GM18861 (cell line): ENCODE measurements at regions not wholly inside any gene's neighbourhood (a gene's known extent, or its start where the extent isn't known, plus 50 kb on each side); places are given as distances from the start of the nearest gene placed in this dataset.
"Not testable (repeated sequence)": the region's sequence is repeated elsewhere in the genome, so short reads cannot be mapped to it uniquely, and the experiment has no call there.

Experiments
- ATAC-seq: cut with Tn5 transposase; IDR thresholded peaks from one replicate; pipeline ENCODE4 v1.9.1; 2021; ENCODE audit not compliant: unreplicated experiment

DNA sequence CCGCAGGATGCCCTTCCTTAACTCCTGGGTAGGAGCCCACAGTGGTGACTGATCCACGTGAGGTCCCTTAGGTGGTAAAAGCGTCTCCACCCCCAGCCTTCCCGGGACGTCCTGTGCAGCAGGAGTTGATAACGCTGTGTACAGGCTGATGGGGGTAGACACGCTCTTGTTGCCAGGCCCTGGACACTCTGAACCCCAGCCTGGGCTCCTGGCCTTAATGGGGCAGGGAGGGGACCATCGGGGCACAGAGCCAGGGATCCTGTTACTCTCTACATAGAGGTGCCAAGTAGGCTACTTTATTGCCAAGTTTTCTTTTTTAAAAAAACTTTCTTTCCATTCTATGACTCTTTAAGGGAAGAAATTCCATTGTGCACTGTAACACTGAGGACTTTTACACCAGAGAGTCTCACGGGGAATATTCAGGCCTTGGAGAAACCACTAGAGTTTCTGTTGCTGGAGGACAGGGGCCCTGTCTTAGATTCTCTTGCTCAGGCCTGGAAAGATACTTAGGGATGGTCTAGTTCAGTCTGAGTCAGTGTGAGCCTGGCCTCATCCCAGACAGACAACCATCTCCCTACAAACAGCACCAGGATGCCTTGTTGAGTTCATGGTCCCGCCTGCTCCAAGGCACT, 104.3 kb upstream of the RNU6-1 start:
- ATAC-seq: no peak

DNA sequence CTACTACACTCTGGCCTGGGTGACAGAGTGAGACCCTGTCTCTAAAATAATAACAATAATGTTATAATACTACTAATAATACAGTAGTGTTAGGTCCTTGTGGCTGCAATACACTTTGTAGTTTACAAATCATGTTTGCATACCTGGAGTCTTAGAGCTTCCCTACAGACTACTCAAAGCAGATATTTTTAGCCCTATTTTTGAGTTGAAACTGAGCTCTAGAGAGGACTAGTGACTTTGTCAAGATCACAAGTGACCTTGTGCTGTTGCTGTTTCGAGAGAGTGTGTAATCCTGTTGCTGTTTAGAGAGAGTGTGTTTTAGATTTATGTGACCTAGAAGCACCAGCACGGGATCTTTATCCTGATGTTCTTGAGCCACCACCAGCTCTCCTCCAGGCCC, 105.3 kb upstream of the RNU6-1 start:
- no peak for ATAC-seq

DNA sequence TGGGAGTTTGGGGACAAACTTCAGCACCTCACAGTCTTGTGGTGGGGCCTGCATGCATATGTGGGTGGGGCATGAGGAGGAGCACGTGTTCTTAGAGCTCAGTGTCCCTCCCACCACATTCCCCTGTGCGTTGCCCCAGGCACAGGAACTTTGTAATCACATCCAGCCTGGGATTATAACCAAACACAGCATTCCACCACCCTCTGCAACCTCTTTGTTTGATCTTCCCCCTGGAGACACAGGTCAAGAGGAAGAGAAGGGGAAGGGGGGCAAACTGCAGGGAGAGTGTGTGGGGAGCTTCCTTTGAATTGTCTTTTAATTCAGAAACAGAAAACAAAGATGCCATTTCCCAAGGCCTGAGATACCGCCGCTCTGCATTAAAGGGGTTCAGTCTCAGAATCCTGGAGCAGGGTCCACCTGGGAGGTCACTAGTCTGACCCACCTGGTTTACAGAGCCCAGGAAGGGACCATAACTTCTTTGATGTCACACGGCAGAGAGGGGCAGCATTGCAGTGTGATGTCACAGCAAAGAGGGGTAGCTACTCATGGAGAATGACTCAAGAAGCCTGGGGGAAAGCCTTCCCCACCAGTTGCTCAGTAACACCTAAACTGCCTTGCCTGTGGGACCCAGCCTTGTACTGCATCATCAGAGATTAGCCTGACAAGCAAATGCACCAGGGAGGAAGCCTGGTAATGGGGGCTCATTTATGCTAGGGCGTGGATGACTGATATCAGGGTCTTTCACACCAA, 106.3 kb upstream of the RNU6-1 start:
- no peak for ATAC-seq

DNA sequence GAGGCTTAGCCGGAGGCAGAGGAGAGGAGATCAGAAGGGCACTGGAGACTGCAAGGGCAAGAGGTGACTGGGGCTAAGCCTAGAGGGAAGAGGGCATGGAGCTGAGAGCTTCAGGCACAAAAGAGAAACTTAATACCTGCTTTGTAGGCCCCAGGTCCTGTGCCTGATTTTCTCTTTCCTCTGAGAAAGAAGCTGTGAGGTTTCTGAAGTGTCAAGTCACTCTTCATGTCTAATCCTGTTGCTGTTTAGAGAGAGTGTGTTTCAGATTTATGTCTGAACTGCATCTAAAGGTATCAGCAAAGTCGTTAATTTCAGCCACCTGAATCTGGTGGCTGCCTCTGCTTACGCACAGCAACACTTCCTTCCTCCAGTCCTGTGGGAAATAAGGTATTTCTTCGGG, 106.9 kb upstream of the RNU6-1 start:
- ATAC-seq: no peak

DNA sequence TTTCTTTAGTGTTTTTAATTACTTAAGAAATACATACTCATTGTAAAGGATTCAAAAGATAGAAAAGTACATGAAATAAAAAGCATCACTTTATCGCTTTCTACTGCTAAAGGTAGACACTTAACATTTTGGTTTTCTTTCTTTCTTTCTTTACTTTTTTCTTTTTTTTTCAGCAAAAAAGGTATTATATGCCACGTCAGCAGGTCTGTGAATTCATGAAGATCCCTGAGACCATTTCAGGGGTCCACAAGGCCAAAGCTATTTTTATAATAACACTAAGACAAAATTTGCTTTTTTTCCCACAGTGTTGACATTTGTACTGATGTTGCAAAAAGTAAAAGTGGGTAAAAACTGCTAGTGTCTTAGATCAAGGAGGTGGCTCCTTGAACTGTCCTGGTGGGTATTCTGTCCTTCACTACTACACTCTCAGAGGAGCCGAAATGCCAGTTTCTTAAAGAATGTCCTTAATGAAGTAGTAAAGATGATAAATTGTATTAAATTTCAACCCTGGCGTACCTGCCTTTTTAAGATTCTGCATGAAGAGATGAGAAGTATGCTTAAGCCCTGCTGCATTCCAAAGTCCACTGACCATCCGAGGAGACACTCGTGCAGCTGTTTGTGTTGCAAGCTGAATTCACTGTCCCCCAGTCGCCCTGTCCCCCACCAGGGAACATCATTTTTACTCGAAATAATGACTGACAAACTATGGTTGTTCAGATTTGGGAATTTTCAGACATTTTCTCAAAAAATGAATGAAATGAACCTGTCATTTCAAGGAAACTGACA, 106.7 kb upstream of the PIAS1 start:
- no peak for ATAC-seq

DNA sequence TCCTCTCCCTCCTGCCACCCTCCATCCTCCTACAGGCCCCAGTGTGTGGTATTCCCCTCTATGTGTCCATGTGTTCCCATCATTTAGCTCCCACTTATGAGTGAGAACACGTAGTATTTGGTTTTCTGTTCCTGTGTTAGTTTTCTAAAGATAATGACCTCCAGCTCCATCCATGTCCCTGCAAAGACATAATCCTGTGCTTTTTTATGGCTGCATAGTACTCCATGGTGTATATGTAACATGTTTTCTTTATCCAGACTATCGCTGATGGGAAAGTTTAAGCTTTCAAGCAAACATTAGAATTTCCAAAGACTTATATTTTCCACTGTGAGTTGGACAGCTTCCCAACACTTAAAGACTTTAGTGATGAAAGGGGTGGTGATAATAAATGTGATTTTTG, 105.9 kb upstream of the PIAS1 start:
- no peak for ATAC-seq

DNA sequence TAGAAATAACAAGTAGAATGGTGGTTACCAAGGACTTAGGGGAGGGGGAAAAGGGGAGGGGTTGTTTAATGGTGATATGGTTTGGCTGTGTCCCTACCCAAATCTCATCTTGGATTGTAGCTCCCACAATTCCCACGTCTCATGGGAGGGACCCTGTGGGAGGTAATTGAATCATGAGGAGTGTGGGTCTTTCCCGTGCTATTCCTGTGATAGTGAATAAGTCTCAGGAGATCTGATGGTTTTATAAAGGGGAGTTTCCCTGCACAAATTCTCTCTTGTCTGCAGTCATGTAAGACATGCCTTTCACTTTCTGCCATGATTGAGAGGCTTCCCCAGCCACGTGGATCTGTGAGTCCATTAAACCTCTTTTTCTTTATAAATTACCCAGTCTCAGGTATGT, 102.9 kb upstream of the PIAS1 start:
- ATAC-seq: not testable (repeated sequence)

DNA sequence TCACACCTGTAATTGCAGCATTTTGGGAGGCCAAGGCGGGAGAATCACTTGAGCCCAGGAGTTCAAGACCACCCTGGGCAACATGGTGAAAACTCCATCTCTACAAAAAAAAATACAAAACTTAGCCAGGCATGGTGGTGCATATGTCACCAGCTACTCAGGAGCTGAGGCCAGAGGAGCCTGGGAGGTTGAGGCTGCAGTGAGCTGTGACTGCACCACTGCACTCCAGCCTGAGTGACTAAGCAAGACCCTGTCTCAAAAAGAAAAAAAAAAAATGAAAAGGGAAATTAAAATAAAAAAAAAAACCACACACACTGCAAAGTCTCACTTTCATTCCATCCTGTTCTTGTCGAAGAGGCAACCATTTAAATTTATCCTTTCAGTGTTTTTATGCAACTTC, 100.8 kb upstream of the PIAS1 start:
- no peak for ATAC-seq

DNA sequence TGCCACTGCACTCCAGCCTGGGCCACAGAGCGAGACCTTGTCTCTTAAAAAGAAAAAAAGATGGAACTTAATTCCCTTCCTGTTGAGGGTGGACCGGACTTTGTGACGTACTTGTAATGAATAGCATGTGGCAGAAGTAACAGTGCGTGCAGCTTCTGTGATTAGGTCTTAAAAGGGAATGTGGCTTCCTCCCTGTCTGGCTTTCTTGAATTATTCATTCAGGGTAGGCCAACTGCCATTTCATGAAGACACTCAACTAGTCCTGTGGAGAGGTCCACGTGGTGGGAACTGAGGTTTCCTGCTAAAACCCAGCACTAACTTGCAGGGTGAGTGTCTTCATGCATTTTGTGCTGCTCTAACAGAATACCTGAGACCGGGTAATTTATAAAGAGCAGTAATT, 98.9 kb upstream of the PIAS1 start:
- no peak for ATAC-seq

DNA sequence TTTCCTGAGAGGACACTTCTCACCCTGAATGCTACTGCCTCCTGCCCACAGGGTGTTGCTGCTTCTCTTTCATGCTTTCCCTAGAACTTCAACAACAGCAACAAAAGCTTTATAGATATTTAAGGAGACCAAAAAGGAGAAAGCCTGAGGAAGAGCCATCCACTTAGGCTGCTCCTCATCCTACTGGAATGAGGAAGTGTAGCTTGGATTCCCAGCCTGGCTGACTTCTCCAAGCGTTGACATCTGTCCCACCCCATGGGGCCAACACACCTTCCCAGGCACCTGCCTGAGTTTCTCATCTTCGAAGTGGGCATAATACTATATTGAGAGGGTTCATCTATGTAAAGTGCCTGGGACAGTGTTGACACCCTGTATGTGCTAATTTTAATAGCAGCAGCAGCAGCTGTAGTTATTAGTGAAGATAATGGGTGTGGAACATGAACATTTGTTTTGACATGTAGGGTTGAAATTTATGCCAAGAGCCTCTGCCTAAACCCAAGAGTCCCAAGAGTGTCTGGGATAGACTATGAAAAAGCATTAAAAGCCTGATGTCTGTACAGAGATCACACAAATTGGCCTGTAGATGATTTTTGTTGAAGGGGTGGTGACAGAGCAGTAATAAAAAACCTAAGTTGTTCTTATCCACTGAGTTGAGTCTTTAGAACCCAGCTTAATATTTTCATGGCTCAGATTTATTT, 96.5 kb upstream of the PIAS1 start:
- ATAC-seq: no peak

DNA sequence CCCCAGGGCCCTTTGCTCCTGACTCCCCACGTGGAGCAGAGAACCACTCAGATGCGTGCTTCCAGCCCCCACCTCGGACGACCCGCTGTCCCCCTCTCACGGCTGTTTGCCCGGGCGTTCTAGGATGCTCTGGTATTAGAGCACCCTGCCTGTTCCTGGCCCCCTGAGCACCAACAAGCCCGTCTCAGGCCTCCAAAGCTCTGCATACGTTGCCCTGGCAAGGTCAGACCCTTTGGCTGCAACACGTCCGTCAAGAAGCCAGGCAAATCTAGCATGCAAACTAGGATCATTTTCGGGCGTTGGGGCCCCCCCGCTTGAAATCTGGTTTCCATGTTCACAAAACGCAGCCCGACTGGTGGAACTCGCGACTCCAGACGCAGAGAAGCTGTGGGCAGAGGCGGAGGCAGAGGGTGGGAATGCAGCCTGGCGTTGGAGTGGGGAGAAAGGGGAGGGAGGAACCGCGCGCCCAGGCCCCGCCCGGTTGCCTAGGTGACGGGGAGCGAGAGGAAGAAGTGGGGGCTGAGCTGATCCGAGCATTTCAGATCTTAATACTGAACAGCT, 86.2 kb upstream of the PIAS1 start:
- ATAC-seq: no peak

DNA sequence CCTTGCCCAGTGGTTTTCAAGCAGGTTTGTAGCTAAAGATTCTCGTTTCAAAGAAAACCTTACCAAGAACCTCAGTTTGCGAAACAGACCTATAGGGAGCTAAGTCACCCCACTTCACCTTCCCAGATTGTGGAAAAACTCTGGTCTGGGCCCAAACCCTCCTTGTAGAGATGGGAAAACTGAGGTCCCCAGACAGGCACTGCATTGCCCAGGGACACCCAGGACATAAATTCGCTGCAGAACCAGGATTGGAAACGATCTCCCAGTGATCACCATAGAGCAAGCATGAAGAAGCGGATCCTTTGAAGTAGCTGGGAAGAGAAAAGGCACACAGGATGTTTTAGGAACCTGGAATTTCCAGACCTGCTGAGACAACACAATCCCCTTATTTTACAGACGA, 85.6 kb upstream of the PIAS1 start:
- no peak for ATAC-seq

DNA sequence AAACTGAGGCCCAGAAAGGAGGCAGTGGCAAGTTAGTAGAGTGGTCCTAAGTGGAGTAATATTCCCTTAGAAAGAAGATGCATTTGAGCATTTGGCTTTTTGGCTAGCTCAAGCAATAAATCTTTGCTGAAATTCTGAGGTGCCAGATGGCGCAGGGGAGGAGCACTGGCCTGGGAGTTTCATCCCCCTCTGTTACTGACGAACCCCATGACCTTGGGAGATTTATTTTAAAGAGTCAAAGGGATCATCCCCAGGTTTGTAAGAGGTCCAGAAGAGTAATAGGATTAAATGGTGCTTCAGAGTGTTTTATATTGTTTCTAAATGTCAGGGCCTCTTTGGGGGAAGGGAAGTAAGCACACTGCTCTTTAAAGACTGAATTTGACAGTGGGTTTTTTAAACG, 85.1 kb upstream of the PIAS1 start:
- no peak for ATAC-seq

DNA sequence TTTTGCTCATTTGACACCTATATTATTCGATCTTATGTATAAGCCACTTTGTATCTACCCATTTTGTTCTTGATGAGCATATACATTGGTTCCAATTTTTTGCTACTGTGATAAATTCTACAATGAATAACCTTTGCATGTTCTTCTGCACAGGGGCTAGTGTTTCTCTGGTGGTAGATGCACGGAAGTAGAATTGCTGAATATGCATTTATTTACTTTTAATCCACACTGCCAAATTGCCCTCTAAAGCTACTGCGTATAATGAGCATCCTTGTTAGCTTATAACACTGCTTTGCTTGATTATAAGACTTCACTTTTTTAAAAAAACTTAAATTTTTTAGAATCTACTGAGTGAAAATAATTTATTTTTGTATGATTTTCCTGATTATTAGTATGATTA, 84.2 kb upstream of the PIAS1 start:
- no peak for ATAC-seq

DNA sequence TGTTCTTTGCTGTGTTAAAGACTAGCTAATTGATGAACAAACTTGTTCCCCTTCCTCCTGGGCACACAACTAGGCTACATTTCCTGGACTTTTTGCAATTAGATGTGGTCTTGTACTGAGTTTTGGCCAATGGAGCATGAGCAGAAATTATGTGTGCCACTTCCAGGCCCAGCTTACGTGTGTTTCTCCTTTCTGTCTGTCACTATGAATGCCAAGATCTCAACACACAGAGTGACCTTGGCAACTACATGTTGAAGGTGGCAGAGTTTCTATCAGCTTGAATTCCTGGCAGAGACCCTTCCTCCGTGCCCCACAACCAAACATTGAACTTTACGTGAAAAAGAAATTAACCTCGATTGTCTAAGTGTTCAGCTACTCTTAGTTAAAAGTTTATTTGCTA, 81.7 kb upstream of the PIAS1 start:
- ATAC-seq: no peak

DNA sequence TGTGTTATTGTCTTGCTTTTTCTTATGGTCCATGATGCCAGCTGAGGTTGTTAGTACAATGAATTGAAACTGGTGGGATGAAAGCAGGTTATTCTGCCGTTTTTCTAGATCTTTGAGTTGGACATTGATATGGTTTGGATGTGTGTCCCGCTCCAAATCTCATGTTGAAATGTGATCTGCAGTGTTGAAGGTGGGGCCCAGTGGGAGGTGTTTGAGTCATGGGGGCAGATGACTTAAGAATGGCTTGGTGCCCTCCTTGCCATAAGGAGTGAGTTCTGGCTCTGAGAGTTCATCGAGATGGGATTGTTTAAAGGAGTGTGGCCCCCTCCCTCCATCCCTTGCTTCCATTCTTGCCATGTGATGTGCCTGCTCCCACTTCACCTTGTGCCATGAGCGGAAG, 80.3 kb upstream of the PIAS1 start:
- ATAC-seq: no peak

DNA sequence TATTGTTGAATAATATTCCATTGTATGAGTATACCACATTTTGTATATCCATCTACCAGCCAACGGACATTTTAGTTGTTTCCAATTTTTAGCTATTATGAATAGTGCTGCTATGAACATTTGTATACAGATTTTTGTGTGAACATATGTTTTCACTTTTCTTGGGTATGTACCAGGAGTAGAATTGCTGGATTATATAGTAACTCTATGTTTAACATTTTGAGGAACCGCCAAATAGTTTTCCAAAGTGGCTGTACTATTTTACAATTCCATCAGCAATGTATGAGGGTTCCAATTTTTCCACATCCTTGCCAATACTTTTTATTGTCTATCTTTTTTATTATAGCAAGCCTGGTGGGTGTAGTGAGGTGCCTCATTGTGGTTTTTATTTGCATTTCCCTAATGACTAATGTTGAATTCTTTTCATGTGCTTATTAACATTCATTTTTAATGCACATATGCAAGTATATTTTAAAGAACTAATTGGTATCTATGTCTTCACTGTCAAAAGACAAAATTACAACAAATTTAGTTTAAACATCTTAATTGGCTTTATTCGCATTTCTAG, 77.5 kb upstream of the PIAS1 start:
- ATAC-seq: no peak

DNA sequence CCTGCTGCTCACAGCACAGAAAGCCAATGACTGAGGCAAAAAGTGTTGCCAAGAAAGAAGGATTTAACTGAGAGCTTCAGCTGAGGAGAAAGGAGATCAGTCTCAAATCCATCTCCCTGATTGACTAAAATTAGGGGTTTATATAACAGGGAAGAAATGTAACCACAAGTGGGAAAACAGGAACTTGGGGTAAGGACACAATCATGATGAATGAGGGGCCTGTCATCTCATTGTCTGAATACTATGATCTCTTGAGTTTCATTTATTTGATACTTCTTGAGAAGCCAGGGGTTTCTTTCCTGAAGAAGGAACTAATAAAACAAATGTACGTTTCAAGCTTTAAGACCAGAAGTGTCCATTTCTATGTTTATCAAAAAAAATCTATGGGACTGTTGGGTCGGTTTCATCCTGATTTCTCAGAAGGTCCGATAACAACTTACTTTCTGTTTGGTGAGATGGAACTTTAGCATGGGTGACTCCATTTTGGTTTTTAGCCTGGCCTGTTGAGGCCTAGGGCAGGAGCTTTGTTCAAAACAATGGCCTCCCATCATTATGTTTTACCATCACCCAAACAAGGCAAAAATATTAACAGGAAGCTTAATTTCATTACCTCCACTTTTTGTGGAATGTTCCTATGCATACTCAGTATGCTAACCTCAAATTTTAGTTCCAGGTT, 76.6 kb upstream of the PIAS1 start:
- ATAC-seq: no peak

DNA sequence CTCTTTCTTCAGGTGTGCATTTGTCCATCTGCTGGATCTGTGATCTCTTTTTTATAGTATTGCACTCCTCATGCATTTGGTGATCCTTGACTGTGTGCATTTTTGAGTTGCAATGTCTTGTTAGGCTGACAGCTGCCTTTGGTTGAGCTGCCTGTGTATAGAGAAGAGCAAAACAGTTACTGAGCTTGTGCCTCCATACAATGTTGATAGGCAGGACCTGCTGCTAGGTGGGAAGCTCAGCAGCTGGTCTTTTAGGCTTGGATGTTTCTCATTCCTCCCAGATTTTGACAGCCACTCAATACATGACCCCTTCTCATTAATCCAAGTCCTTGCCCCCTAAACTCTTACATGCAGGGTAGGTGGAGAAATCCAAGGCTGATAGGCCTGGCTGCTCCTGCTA, 74.8 kb upstream of the PIAS1 start:
- ATAC-seq: no peak

DNA sequence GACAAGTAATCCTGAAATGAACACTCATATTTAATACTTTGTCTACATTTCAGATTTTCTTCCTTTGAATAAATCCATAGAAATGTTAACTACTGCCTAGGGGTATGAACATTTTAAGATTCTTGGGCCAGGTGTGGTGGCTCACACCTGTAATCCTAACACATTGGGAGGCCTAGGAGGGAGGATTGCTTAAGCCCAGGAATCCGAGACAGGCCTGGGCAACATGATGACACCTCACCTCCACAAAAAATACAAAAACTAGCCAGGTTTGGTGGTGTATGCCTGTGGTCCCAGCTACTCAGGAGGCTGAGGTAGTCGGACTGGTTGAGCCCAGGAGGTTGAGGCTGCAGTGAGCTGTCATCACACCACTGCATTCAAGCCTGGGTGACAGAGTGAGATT, 73.9 kb upstream of the PIAS1 start:
- ATAC-seq: no peak
